ENCODE measurements at regions not wholly inside any gene's neighbourhood (a gene's known extent, or its start where the extent isn't known, plus 50 kb on each side); places are given as distances from the start of the nearest gene placed in this dataset.

DNA sequence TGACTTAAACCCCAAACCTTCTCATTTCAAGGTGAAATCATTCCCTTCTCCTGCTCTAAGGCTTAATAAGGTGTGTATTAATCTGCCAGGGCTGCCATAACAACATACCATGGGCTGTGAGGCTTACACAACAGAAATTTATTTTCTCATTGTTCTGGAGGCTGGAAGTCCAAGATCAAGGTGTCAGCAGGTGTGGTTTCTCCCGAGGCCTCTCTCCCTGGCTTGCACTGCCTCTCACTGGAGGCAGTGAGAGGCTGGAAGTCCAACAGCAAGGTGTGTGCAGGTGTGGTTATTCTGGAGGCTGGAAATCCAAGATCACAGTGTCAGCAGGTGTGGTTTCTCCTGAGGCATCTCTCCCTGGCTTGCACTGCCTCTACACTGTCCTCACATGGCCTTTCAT lies 280.3 kb upstream of the TUT7 start:
- no peak overlapping the region for H3K4me3 ChIP-seq (ENCODE audit: low read length)
- no peaks in the 10 kb centered on the region for H3K79me2 ChIP-seq (ENCODE audit: low read length)
- H3K4me1 ChIP-seq (ENCODE audit: low read length) = no peaks in the 10 kb centered on the region
- H4K20me1 ChIP-seq (ENCODE audit: insufficient read depth, low read length) = no peaks in the 10 kb centered on the region
- no peak overlapping the region for H3K4me2 ChIP-seq (ENCODE audit: low read length)
- no peak overlapping the region for H2AFZ ChIP-seq (ENCODE audit: low read depth, low read length)
- H3K9ac ChIP-seq (ENCODE audit: low read length) = no peak overlapping the region
- no peaks in the 10 kb centered on the region for H3K9me3 ChIP-seq (ENCODE audit: insufficient read depth, low read length)
- TF ChIP-seq EZH2phosphoT487 (IDR thresholded peaks at IDR 0.05; ENCODE audit: low read depth) = no peak
- TF ChIP-seq, protein P1, sequence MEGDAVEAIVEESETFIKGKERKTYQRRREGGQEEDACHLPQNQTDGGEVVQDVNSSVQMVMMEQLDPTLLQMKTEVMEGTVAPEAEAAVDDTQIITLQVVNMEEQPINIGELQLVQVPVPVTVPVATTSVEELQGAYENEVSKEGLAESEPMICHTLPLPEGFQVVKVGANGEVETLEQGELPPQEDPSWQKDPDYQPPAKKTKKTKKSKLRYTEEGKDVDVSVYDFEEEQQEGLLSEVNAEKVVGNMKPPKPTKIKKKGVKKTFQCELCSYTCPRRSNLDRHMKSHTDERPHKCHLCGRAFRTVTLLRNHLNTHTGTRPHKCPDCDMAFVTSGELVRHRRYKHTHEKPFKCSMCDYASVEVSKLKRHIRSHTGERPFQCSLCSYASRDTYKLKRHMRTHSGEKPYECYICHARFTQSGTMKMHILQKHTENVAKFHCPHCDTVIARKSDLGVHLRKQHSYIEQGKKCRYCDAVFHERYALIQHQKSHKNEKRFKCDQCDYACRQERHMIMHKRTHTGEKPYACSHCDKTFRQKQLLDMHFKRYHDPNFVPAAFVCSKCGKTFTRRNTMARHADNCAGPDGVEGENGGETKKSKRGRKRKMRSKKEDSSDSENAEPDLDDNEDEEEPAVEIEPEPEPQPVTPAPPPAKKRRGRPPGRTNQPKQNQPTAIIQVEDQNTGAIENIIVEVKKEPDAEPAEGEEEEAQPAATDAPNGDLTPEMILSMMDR (IDR thresholded peaks at IDR 0.05; ENCODE audit: low read depth, low read length) = no peak
- no peak overlapping the region for H3K27ac ChIP-seq (ENCODE audit: low read length)
- H3K36me3 ChIP-seq (replicated peaks; ENCODE audit: low read depth, low read length) = no peaks in the 10 kb centered on the region
- H3K27me3 ChIP-seq (ENCODE audit: low read depth, low read length) = peaks cover 9% of the 10 kb centered on the region; the same call in 1 of the 2 replicates

DNA sequence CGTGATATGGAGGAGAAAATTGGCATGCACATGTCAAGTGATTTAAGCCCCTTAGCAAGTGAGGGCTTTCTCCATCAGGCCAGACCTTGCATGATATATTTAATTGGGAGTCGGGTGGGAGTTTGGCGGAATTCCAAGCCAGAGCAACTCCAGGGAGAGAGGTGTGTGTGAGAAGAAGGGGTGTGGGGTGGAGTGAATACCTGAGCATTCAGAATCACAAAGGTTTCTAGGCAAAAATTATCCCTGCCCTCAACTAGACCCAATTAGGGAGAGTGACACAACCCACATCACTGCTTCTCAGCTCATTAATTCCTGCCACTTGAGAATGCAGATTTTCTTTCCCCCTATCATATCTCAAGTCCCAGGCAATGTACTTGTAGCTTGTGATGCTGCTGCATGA lies 279.7 kb upstream of the TUT7 start:
- Histone ChIP-seq H3K4me1 (ENCODE audit: low read length) (no peaks in the 10 kb centered on the region), H3K27me3 (ENCODE audit: low read depth, low read length) (peaks cover 9% of the 10 kb centered on the region; the same call in 1 of the 2 replicates), H3K4me3 (ENCODE audit: low read length) (no peak overlapping the region), H3K27ac (ENCODE audit: low read length) (no peak overlapping the region), H3K36me3 (replicated peaks; ENCODE audit: low read depth, low read length) (no peaks in the 10 kb centered on the region), H4K20me1 (ENCODE audit: insufficient read depth, low read length) (no peaks in the 10 kb centered on the region), H3K79me2 (ENCODE audit: low read length) (no peaks in the 10 kb centered on the region), H3K9ac (ENCODE audit: low read length) (no peak overlapping the region), H2AFZ (ENCODE audit: low read depth, low read length) (no peak overlapping the region), H3K9me3 (ENCODE audit: insufficient read depth, low read length) (no peaks in the 10 kb centered on the region), H3K4me2 (ENCODE audit: low read length) (no peak overlapping the region)
- no peak for TF ChIP-seq EZH2phosphoT487 (IDR thresholded peaks at IDR 0.05; ENCODE audit: low read depth)
- TF ChIP-seq, protein P1 (IDR thresholded peaks at IDR 0.05; ENCODE audit: low read depth, low read length) = no peak

DNA sequence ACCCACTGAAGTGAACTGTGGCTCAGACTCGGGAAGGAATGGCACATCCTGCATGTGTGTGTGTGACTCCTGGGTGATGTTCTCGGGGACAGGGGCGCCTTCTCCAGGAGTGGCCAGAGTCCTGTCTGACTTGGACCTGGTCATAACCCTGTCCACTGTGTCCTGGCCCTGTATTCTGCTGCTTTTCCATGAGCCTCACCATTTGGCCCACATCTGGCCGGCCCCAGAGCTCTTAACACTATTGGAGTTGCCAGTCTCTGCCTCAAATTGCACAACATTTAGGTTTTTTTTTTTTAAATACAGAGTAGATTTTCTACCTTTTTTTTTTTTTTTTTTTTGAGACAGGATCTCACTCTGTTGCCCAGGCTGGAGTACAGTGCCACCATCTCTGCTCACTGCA lies 278.3 kb upstream of the TUT7 start:
- no peak overlapping the region for H3K9ac ChIP-seq (ENCODE audit: low read length)
- no peaks in the 10 kb centered on the region for H4K20me1 ChIP-seq (ENCODE audit: insufficient read depth, low read length)
- H3K27ac ChIP-seq (ENCODE audit: low read length) = no peak overlapping the region
- TF ChIP-seq, protein P1 (IDR thresholded peaks at IDR 0.05; ENCODE audit: low read depth, low read length) = no peak
- TF ChIP-seq EZH2phosphoT487 (IDR thresholded peaks at IDR 0.05; ENCODE audit: low read depth) = no peak
- no peak overlapping the region for H2AFZ ChIP-seq (ENCODE audit: low read depth, low read length)
- H3K36me3 ChIP-seq (replicated peaks; ENCODE audit: low read depth, low read length) = no peaks in the 10 kb centered on the region
- no peaks in the 10 kb centered on the region for H3K4me1 ChIP-seq (ENCODE audit: low read length)
- no peak overlapping the region for H3K4me2 ChIP-seq (ENCODE audit: low read length)
- no peaks in the 10 kb centered on the region for H3K9me3 ChIP-seq (ENCODE audit: insufficient read depth, low read length)
- peaks cover 9% of the 10 kb centered on the region for H3K27me3 ChIP-seq (ENCODE audit: low read depth, low read length)
- no peaks in the 10 kb centered on the region for H3K79me2 ChIP-seq (ENCODE audit: low read length)
- no peak overlapping the region for H3K4me3 ChIP-seq (ENCODE audit: low read length)

DNA sequence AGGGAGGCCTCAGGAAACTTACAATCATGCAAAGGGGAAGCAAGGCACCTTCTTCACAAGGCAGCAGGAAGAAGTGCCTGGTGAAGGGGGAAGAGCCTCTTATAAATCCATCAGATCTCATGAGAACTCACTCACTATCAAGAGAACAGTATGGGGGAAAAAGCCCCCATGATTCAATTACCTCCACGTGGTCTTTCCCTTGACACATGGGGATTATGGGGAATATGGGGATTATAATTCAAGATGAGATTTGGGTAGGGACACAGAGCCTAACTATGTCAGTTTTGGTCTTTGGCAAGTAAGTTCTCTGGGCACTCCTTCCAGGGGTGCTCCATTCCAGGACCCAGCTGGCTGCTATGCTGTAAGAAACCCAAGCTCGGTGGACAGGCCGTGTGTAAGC lies 275.3 kb upstream of the TUT7 start:
- no peak overlapping the region for H3K4me2 ChIP-seq (ENCODE audit: low read length)
- no peaks in the 10 kb centered on the region for H3K4me1 ChIP-seq (ENCODE audit: low read length)
- H4K20me1 ChIP-seq (ENCODE audit: insufficient read depth, low read length) = no peaks in the 10 kb centered on the region
- H3K9me3 ChIP-seq (ENCODE audit: insufficient read depth, low read length) = no peaks in the 10 kb centered on the region
- H3K27ac ChIP-seq (ENCODE audit: low read length) = no peak overlapping the region
- TF ChIP-seq EZH2phosphoT487 (IDR thresholded peaks at IDR 0.05; ENCODE audit: low read depth) = no peak
- no peaks in the 10 kb centered on the region for H3K79me2 ChIP-seq (ENCODE audit: low read length)
- H3K36me3 ChIP-seq (replicated peaks; ENCODE audit: low read depth, low read length) = no peaks in the 10 kb centered on the region
- peaks cover 9% of the 10 kb centered on the region for H3K27me3 ChIP-seq (ENCODE audit: low read depth, low read length)
- no peak overlapping the region for H2AFZ ChIP-seq (ENCODE audit: low read depth, low read length)
- no peak overlapping the region for H3K9ac ChIP-seq (ENCODE audit: low read length)
- H3K4me3 ChIP-seq (ENCODE audit: low read length) = no peak overlapping the region

DNA sequence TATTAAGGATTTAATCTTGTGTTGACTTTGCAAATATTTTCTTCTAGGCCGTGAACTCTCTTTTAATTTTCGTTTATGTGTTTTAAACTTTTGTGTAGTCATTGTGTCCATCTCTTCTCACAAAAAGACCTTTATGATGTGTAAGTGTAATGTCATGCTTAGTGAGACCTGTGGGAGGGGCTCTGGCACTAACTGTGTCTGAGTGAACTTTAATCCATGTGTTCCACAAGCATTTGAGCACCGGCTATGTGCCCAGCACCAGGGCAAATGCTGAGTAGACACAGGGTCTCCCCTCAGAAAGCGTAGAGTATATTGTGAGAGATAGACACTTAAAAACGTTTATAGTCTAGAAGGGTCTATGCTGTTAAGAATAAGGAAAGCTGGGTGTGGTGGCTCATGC lies 272.6 kb upstream of the TUT7 start:
- H3K4me1 ChIP-seq (ENCODE audit: low read length) = no peaks in the 10 kb centered on the region
- no peak overlapping the region for H3K4me2 ChIP-seq (ENCODE audit: low read length)
- H3K36me3 ChIP-seq (replicated peaks; ENCODE audit: low read depth, low read length) = no peaks in the 10 kb centered on the region
- H3K9ac ChIP-seq (ENCODE audit: low read length) = no peak overlapping the region
- H3K27me3 ChIP-seq (ENCODE audit: low read depth, low read length) = peaks cover under 1% of the 10 kb centered on the region; the same call in 1 of the 2 replicates
- no peak overlapping the region for H2AFZ ChIP-seq (ENCODE audit: low read depth, low read length)
- no peak overlapping the region for H3K4me3 ChIP-seq (ENCODE audit: low read length)
- no peaks in the 10 kb centered on the region for H4K20me1 ChIP-seq (ENCODE audit: insufficient read depth, low read length)
- no peak overlapping the region for H3K27ac ChIP-seq (ENCODE audit: low read length)
- H3K79me2 ChIP-seq (ENCODE audit: low read length) = no peaks in the 10 kb centered on the region
- TF ChIP-seq, protein P1 (IDR thresholded peaks at IDR 0.05; ENCODE audit: low read depth, low read length) = no peak
- TF ChIP-seq EZH2phosphoT487 (IDR thresholded peaks at IDR 0.05; ENCODE audit: low read depth) = no peak
- H3K9me3 ChIP-seq (ENCODE audit: insufficient read depth, low read length) = no peaks in the 10 kb centered on the region
